Activated CD4-positive, alpha-beta T cell treated with anti-CD3 and anti-CD28 coated beads, Interleukin-2, amount 50 U/mL, for 16 hours (primary cell): ENCODE measurements at regions not wholly inside any gene's neighbourhood (a gene's known extent, or its start where the extent isn't known, plus 50 kb on each side); places are given as distances from the start of the nearest gene placed in this dataset.
A peak's percentile ranks its signal among the peaks of the same experiment; 100 is the strongest.

Source experiments
- DNase-seq: peaks from one replicate; pipeline ENCODE4 v3.0.0-alpha.2; 2020

GRCh38 chr12:45553204-45553603, 176.3 kb upstream of the ARID2 start:
- no peak for DNase-seq

- no peak for DNase-seq
These were observed 172.5 kb upstream of the ARID2 start for GRCh38 chr12:45557016-45557415.

DNA sequence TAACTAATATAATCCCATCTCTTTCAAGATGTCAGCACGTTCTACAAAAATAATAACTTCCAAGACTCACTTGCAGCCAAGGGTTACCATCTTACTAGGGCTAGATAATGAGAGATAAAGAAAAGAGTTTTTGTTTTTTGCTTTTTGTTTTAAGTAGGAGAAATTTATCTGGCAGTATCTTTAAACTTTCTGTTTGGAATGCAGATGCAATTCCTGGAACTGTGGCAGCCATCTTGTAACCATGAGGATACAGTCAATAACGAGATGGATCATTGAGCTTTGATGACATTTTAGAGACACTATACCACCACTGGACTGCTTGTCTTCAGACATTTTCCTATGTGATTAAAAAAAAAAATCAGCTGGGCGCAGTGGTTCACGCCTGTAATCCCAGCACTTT, 171.2 kb upstream of the ARID2 start:
- DNase-seq, result no peak

GRCh38 chr12:45559537-45559936, 170.0 kb upstream of the ARID2 start:
- DNase-seq, result no peak

GRCh38 chr12:45560689-45561088, 168.8 kb upstream of the ARID2 start:
- no peak for DNase-seq

GRCh38 chr12:45561488-45561887, 168.0 kb upstream of the ARID2 start:
- no peak for DNase-seq

- no peak for DNase-seq
These were observed 163.9 kb upstream of the ARID2 start for GRCh38 chr12:45565590-45565989.

GRCh38 chr12:45566257-45566656, 163.2 kb upstream of the ARID2 start:
- no peak for DNase-seq

DNA sequence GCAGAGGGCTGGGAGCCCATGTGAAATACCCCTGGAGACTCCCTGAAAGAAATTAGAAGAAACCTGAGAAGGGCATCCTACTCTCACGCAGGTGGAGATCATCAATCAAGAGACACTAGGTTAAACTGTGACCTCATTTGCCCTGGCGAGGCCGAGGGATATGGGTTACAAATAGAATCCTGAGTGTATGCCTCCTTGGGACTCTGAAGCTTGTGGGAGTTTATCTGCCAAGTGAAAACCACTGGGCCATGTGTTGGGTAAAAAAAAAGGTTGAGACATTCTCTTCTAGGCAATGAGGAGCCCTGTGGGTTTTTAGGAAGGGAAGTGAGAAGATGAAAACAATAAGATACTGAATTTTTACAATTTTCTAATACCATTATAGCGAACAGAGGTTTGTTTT, 160.7 kb upstream of the ARID2 start:
- no peak for DNase-seq

GRCh38 chr12:45570501-45570900, 159.0 kb upstream of the ARID2 start:
- DNase-seq, result no peak

DNA sequence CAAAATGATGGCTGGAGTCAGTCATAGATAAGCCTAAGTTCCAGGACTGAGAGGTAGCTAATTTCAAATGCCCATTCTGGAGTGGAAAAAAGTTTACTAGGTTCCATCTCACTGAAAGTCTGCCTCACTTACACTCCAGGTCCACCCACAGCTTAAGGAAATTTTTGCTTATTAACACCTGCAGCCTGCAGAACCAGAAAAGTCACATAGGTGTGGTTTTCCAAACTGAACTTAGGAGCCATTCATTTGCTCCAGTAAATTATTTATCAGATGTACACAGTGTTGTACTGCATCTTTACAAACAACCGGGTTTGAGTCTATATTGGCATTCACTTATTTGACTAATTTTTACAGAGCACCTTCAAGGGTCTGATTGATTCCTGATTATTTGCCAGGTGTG, 157.4 kb upstream of the ARID2 start:
- DNase-seq, result no peak

DNA sequence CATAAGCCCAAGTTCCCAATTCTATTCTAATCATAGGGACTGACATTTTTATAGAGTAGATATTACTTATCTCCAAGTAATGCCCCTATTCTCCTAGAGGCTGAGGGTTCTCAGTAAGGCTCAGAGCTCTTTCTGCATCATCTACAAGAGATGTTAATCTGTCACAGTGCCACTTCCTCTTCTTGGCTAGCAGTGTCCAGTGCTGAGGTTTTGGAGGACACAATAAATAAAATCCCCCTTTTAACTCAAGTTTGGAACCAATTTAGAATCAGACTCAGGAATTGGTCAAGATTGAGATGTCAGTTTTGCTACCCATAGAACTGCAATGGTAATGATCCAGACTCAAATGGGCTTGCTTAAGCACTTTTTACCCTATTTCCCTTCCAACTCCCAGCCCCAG, 154.1 kb upstream of the ARID2 start:
- DNase-seq, result no peak

DNA sequence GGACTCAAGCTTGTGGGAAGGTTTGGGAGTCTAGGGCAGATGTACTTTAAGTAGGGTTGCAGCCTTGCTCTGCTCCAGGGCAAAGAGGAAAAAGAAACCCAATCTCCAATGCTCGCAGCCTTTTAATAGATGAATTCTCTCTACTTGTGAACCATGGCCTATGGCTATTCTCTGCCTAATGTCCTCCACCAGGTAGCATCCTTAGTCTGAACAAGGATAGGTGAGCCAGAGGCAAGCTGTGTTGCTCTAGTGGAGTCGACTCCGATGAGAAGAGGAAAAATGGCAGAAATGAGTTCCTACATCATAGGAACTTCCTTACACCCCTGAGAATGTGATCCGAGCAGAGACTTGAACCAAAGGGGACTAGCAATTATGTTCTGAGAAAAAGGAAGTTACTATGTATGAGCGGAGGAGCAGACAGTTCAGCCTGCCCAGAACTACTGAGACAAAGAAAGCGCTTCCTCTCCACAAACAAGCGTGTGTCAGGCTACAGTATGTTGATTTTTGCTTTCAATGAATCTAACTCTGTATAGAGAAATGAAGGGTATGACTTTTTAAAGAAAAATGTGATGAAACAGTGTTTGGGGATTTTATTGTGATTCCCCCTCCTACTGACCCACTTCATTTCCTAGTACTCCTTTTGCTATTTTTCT, 153.6 kb upstream of the ARID2 start:
- no peak for DNase-seq

DNA sequence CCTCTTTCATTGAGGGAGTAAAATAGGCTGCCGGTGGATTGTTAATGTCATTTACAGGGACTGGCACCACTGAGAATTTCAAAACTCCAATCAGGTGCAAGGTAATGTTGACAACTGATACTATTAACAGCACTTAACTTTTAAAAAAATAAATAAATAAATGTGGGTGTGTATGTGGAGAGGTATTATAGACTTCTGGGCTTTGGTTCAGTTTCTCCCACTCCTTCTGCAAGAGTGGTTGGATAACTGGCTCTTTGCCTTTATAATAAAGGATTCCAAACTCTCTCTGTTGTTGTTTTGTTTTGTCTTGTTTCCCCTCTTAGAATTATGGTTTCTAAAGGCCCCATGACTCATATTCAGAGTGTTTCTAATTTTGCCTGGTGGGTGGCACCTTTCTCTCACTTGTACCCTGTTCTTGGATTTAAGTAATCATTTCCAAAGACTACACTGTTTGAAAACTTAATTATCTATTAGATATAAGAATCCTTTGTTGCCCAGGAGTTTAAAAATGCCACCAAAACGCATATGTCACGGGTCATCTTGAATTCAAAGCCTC, 151.6 kb upstream of the ARID2 start:
- peak; percentile 15 for DNase-seq

- no peak for DNase-seq
These were observed 149.0 kb upstream of the ARID2 start for GRCh38 chr12:45580356-45580969.

DNA sequence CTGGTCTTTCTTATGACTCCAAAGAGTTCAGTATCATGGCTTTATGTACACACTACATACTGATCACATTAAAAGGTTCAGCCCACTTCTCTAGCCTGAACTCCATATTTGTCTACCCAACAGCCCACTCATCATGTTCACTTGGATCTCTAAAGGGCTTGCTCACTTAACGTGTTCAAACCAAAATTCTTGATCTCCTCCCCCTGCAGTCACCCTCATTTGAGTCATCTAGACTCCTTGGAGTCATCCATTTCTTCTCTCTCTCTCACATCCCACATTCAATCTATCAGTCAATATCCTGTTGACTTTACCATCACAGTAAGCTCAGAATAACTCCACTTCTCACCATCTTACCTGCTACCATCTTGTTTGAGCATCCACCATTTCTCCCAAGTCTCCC, 148.4 kb upstream of the ARID2 start:
- no peak for DNase-seq

DNA sequence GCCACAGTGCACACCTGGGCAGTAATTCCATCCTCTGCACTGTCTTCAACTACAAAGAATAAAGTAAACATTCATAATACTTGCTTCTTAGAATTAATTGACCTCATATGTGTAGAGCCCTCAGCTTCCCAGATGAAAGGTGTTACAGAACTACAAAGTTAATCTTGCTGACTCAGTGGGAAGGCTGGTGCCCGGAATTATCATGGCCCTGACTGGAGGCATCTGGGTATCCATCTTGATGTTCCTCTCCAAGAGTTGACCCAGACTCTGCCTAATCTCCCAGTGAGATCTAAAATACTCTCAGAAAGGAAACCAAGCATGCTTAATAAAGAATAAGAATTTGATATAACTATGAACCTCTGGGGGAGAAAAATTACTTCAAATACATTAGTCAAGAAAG, 147.0 kb upstream of the ARID2 start:
- DNase-seq, result no peak

GRCh38 chr12:45582986-45583659, 146.4 kb upstream of the ARID2 start:
- no peak for DNase-seq

GRCh38 chr12:45584336-45584735, 145.2 kb upstream of the ARID2 start:
- DNase-seq, result no peak

GRCh38 chr12:45585522-45586230, 143.8 kb upstream of the ARID2 start:
- DNase-seq, result no peak

DNA sequence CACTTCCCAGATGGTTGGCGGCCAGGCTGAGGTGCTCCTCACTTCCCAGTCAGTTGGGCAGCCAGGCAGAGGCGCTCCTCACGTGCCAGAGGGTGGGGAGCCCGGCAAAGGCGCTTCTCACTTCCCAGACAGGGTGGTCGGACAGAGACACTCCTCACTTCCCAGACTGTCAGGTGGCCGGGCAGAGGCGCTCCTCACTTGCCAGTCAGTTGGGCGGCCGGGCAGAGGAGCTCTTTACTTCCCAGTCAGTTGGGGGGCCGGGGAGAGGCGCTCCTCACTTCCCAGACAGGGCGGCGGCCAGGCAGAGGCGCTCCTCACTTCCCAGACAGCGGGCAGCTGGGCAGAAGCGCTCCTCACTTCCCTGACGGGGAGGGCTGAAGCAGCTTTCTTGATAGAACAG, 143.0 kb upstream of the ARID2 start:
- no peak for DNase-seq

- DNase-seq, result no peak
These were observed 142.5 kb upstream of the ARID2 start for GRCh38 chr12:45587012-45587411.

- DNase-seq, result no peak
These were observed 141.5 kb upstream of the ARID2 start for GRCh38 chr12:45587877-45588533.
